Stimulated activated CD4-positive, alpha-beta T cell treated with anti-CD3 and anti-CD28 coated beads, Interleukin-12 subunit alpha, Interleukin-12 subunit beta, amount 100 ng/mL, for 24 hours (primary cell): ENCODE measurements at regions not wholly inside any gene's neighbourhood (a gene's known extent, or its start where the extent isn't known, plus 50 kb on each side); places are given as distances from the start of the nearest gene placed in this dataset.

Experiments
- DNase-seq, 2 experiments: peaks; one replicate each; pipeline ENCODE4 v3.0.0-alpha.2; 2020; ENCODE audit warnings: low read depth in 2 of 2

DNA sequence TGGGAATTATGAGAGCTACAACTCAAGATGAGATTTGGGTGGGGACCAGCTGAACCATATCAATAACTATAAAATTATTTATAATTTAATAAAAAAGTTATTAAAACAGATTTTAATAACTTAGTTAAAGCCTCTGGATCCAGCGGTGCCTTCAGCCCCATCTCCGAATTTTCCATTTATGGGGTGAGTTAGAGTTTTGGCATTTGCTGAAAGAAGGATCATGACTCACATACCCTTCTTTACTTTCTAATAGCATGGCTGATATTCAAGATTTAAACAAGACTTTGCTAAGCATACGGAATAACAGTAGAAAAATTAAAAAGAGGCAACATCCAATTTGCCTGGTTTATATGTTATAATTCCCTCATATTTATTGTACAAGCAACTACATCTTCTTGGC, 94.5 kb downstream of the RDH14 start:
- no peak for DNase-seq

- no peak for DNase-seq
These were observed 95.5 kb downstream of the RDH14 start for GRCh38 chr2:18464913-18465312.

GRCh38 chr2:18456026-18456425, 104.4 kb downstream of the RDH14 start:
- no peak for DNase-seq

DNA sequence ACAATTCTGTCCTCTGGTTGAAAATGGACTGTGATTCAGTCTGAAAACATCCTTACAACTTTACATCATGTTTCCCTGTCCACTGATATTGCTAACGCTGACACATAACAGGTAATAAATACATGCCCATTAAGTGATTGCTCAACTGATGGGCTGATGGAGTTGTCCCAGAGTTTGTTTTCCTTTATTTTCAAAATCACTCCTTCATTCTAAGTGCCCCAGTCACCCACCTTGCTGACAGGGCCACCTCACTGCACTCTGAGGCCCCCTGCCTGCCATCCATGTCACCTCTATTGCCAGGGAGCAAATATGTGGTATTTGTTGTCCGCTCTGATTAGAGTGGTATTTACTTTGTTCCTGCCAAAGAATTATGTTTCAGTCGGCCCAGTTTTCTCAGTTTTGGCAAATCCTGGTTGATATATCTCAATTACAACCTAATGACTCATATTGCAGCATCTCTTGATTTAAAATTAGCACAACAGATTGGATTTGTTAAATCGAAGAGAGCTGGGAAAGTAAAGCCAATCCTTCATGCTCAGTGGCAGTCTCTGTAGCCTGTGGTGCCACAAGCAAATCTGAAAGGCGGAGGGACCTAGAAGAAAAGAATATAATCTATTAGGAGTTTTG, 105.1 kb downstream of the RDH14 start:
- no peak for DNase-seq

DNA sequence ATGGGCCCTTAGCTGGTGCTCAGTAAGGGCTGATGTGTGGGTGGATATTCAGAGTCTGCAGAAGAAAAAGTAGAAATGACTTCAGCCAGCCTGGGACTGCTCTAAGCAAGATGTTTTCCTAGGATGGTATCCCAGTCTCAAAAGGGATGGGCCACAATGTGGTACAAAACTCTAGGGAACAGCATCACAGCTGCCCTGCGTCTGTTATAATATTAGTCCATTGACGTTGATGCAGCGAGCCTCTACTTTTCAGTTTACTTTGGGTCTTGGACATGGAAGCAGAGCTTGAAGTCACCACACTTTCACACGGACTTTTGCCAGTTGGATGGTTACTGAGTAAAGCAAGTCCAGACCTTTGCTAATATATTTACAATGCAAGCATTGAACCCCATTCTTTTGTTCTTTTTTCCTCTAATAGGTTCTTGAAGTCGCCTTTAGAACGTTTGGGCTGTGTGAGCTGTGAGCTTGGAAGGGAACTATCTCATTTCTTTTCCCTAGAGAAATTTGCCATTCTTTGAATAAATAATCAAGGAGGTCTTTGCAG, 105.7 kb downstream of the RDH14 start:
- no peak for DNase-seq

DNA sequence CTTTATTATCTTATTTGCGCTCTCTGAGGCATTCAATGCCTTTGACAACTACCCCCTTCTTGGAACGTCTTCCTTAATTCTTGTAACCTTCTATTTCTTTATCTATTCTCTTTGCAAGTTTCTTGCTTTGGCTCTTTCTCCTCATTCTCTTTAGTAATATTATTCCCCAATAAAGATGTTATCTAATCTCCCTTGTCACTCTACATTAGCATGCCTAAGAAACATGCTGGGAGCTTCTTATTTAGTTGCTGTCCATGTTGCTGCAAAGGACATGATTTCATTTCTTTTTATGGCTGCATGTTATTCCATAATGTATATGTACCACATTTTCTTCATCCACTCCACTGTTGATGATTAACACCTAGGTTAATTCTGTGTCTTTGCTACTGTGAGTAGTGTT, 113.7 kb downstream of the RDH14 start:
- DNase-seq: no peak

DNA sequence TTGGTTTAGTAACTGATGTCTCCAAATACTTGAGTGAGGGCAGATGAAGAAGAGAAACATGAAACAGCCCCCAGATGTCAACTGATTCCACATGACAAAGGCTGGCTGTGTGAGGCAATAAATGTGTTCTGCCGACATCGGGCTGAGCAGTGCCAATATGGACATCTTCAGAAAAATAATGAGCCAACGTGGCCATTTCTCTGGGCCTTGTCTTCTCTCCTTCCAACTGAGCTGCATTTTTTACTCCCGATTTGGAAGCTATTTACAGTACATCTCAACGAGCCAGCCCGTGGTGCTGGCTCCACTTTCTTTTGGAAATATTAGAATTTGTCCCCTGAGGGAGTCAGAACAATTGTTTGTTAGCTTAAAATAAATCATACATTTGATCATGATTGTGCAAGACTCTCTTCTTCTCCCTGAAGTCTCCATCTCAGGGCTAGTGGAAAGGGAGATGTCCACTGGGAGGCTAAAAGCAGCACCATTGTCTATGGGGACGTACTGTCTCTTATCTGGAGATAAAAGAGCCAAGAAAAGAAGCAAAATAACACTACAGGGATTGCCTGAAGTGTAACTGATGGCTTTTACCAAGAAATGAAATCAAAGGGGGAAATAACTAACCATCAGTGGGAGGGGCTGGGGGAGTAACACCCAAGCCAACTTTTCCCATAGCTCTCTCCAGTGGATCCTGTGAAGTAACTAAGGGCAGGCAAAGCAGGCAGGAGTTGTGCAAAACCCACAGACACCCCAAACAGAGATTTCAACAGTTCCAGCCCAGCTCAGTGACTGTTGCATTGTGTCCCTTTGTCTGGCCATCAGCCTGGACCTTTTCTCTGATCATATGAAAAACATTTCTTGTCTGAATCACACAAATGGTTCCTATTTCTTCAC, 114.8 kb downstream of the RDH14 start:
- DNase-seq: no peak

- no peak for DNase-seq
These were observed 115.6 kb downstream of the RDH14 start for GRCh38 chr2:18444806-18445205.

- no peak for DNase-seq
These were observed 118.9 kb downstream of the RDH14 start for GRCh38 chr2:18441583-18441982.

- DNase-seq: no peak
These were observed 119.7 kb downstream of the RDH14 start for GRCh38 chr2:18440777-18441176.

DNA sequence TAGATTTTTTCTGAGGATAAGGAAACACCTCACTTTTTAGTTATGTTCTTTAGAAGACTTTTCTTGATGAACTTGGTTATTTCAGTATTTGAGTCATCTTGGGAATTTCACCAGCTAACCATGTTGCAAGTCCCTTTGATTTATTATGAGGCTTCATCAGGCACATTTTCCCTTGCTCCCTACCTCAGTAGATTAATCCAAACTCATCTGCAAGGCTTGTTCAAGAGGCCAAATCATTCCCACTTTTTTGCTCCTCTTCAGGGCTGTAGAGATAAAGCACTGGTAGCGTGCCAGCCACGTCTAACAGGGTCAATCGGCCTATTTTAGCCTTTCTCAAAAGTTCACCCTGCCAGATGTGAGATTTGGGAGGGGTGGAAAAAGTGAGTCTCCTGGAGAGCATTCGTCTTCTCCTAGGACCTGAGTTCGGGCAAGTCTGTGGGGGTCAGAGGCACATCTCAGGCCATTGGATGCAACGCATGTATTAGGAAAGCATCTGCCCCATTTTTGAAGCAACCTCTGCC, 120.3 kb downstream of the RDH14 start:
- DNase-seq: no peak

GRCh38 chr2:18439716-18440115, 120.7 kb downstream of the RDH14 start:
- DNase-seq: no peak

GRCh38 chr2:18437909-18438308, 122.5 kb downstream of the RDH14 start:
- DNase-seq: no peak

DNA sequence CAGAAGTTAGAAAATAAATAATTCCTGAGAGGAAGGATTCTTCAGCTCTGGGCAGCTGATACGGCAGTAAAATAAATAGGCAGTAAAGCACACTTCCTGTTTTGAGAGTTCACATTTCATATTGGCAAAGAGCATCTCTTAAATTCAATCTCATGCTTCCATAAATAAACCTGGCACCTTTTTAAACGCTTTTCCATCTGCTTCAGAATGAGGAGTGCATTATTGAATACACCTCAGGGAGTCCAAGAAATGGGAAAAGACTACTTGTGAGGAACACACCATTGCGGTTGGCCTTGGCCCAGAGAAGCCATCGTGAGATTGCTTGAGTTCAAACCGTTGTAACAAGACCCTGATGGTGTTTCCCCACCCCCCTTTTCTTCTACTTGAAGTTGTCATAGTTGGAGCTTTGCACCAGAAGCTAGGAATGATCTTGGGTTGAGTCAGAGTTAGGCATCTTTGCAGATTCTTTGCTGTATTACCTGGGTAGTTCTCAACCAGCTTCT, 123.9 kb downstream of the RDH14 start:
- DNase-seq: no peak

DNA sequence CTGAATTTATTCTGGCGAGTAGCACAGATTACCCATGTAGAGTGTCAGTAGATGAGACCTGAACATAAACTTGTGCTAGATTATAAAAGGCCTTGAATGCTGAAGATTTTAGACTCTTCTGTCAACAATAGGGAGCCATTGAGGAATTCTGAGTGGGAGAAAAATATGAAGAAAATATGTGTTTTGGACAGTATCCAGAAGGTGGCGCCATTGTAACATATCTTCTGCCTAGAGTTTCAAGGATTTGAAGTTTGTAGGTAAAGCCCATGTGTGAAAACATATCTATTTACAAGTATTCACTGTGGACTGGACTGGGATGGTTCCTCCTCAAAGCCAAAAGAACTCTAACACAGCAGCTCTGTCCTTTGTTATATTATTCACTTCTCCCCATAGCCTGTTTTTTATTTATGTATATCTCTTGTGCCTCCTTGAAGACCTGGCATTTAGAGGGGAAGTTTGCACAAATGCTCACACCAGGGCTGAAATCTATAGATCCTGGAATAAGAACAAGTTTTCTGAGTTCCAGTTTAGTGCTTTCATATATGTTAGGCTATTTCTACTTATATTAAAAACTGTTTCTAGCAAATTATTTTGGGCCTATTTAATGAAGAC, 124.9 kb downstream of the RDH14 start:
- DNase-seq: no peak

- DNase-seq: no peak
These were observed 126.6 kb downstream of the RDH14 start for GRCh38 chr2:18433872-18434271.

- DNase-seq: no peak
These were observed 127.5 kb downstream of the RDH14 start for GRCh38 chr2:18432999-18433398.

- DNase-seq: no peak
These were observed 129.3 kb downstream of the RDH14 start for GRCh38 chr2:18430996-18431748.

- DNase-seq: no peak
These were observed 131.9 kb downstream of the RDH14 start for GRCh38 chr2:18428516-18428915.

GRCh38 chr2:18427762-18428161, 132.7 kb downstream of the RDH14 start:
- no peak for DNase-seq

DNA sequence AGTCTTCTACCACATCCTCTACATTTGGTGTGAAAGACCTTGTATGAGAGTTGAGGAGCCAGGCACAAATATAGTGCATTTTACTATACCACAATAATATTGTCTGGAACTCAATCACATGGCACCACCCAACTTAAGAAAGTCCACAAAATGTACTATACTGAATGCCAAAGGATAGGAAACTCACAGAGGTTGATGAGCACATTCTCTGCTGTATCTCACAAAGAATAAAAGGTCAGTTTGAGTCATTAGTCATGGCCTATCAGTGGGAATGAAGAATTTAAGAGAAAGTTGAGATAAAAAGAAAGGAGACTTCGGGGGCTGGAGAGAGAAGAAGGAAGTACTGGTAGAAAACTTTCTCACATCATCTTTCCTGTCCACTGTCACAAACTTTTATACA, 134.3 kb downstream of the RDH14 start:
- no peak for DNase-seq
